ENCODE measurements at regions not wholly inside any gene's neighbourhood (a gene's known extent, or its start where the extent isn't known, plus 50 kb on each side); places are given as distances from the start of the nearest gene placed in this dataset.

- TF ChIP-seq EP300 (conservative IDR thresholded peaks at IDR 0.05; ENCODE audit: poor library complexity, severe bottlenecking) (no peak), TAF1 (IDR thresholded peaks at IDR 0.05; ENCODE audit: low read depth) (no peak)
These were observed 130.1 kb upstream of the SOD1 start (continued) for GRCh38 chr21:31529406-31529805.

- TF ChIP-seq MXI1 (conservative IDR thresholded peaks at IDR 0.05; ENCODE audit: poor library complexity, severe bottlenecking) (no peak), REST (IDR thresholded peaks at IDR 0.05; ENCODE audit: borderline replicate concordance) (no peak), EP300 (conservative IDR thresholded peaks at IDR 0.05; ENCODE audit: poor library complexity, severe bottlenecking) (no peak), POLR2AphosphoS5 (IDR thresholded peaks at IDR 0.05) (no peak), EZH2 (IDR thresholded peaks at IDR 0.05; ENCODE audit: borderline replicate concordance, insufficient read depth, low read length, poor library complexity, severe bottlenecking) (no peak), SMC3 (conservative IDR thresholded peaks at IDR 0.05; ENCODE audit: poor library complexity) (no peak), TAF1 (IDR thresholded peaks at IDR 0.05; ENCODE audit: low read depth) (no peak), CTCF (IDR thresholded peaks at IDR 0.05; ENCODE audit: poor library complexity, severe bottlenecking) (no peak), RAD21 (conservative IDR thresholded peaks at IDR 0.05) (no peak)
- no peak overlapping the region for H3K4me2 ChIP-seq (ENCODE audit: low read length)
- no peaks in the 10 kb centered on the region for H3F3A ChIP-seq (ENCODE audit: insufficient read depth, low read length, poor library complexity, severe bottlenecking)
- no peaks in the 10 kb centered on the region for H4K20me1 ChIP-seq (ENCODE audit: insufficient read depth)
- peaks cover 2% of the 10 kb centered on the region for H3K79me2 ChIP-seq (replicated peaks; ENCODE audit: insufficient read depth, low read length)
- H3K9me2 ChIP-seq (ENCODE audit: insufficient read depth, low read length), result no peaks in the 10 kb centered on the region
- H3K9ac ChIP-seq (ENCODE audit: low read length), result no peak overlapping the region
- H3K27ac ChIP-seq (ENCODE audit: low read length), result no peak overlapping the region
- H3K4me3 ChIP-seq (ENCODE audit: low read length), result no peak overlapping the region
- H3K36me3 ChIP-seq (ENCODE audit: insufficient read depth, low read length), result no peaks in the 10 kb centered on the region
- H2AFZ ChIP-seq (ENCODE audit: low read depth, low read length), result no peak overlapping the region
- H3K9me3 ChIP-seq (ENCODE audit: low read length), result no peaks in the 10 kb centered on the region
- H3K27me3 ChIP-seq (ENCODE audit: insufficient read depth, low read depth, low read length), result no peaks in the 10 kb centered on the region
These were observed 133.5 kb upstream of the SOD1 start for GRCh38 chr21:31526040-31526439.

- Histone ChIP-seq H3K4me3 (ENCODE audit: low read length) (no peak overlapping the region), H4K20me1 (ENCODE audit: insufficient read depth) (no peaks in the 10 kb centered on the region), H2AFZ (ENCODE audit: low read depth, low read length) (no peak overlapping the region), H3K27ac (ENCODE audit: low read length) (no peak overlapping the region), H3F3A (ENCODE audit: insufficient read depth, low read length, poor library complexity, severe bottlenecking) (no peaks in the 10 kb centered on the region), H3K27me3 (ENCODE audit: insufficient read depth, low read depth, low read length) (no peaks in the 10 kb centered on the region), H3K79me2 (replicated peaks; ENCODE audit: insufficient read depth, low read length) (peaks cover 2% of the 10 kb centered on the region), H3K9me3 (ENCODE audit: low read length) (no peaks in the 10 kb centered on the region), H3K9me2 (ENCODE audit: insufficient read depth, low read length) (no peaks in the 10 kb centered on the region), H3K36me3 (ENCODE audit: insufficient read depth, low read length) (no peaks in the 10 kb centered on the region), H3K4me2 (ENCODE audit: low read length) (no peak overlapping the region), H3K9ac (ENCODE audit: low read length) (no peak overlapping the region)
- TF ChIP-seq SMC3 (conservative IDR thresholded peaks at IDR 0.05; ENCODE audit: poor library complexity) (no peak), POLR2AphosphoS5 (IDR thresholded peaks at IDR 0.05) (no peak), MXI1 (conservative IDR thresholded peaks at IDR 0.05; ENCODE audit: poor library complexity, severe bottlenecking) (no peak), REST (IDR thresholded peaks at IDR 0.05; ENCODE audit: borderline replicate concordance) (no peak), TAF1 (IDR thresholded peaks at IDR 0.05; ENCODE audit: low read depth) (no peak), CTCF (IDR thresholded peaks at IDR 0.05; ENCODE audit: poor library complexity, severe bottlenecking) (no peak), EZH2 (IDR thresholded peaks at IDR 0.05; ENCODE audit: borderline replicate concordance, insufficient read depth, low read length, poor library complexity, severe bottlenecking) (no peak)
These were observed 135.4 kb upstream of the SOD1 start for GRCh38 chr21:31524140-31524539.

Data from neural cell (in vitro differentiated cells).